ENCODE measurements at regions not wholly inside any gene's neighbourhood (a gene's known extent, or its start where the extent isn't known, plus 50 kb on each side); places are given as distances from the start of the nearest gene placed in this dataset.

DNA sequence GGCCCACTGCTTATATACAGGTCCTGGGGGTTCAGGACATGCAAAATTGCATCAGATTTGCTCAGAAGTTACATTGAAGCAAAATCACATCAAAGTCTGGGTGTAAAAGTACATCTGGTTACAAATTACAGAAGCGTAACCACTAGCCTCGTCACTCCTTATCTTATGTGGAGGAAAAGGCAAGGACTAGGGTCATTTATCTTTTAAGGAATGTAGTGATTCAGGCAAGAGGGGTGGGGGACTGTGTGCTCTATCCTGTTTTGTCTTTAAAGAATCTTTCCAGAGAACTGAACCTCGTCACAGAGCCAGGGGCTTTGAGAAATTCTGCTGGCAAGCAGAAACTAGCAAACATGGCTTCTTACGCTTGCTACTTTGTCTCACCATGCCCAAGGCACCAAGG is 61.1 kb upstream of the RAB4A start:
- DNase-seq (ENCODE audit: low spot score), result no peak

GRCh38 chr1:229210844-229211243 is 60.1 kb upstream of the RAB4A start:
- no peak for DNase-seq (ENCODE audit: low spot score)

GRCh38 chr1:229213797-229214196 is 57.1 kb upstream of the RAB4A start:
- no peak for DNase-seq (ENCODE audit: low spot score)

DNA sequence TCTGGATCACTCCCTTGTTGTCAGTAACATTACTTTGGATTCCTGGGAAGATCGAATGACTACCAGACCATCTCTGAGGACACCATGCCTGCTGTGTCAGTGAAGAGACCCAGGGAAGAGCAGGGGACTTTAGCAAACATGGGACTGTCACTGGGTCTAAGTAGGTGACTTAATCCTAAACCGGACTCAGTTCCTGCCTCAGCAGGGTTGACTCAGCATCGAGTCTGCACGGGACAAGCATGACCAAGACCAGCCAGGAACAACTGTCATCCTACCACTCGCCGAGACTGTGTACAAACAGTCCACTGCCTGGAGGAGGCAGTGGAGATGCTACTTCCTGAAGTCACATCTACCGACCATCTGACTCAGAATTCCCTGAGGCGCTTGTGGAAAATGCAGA is 53.2 kb upstream of the RAB4A start:
- DNase-seq (ENCODE audit: low spot score), result no peak

DNA sequence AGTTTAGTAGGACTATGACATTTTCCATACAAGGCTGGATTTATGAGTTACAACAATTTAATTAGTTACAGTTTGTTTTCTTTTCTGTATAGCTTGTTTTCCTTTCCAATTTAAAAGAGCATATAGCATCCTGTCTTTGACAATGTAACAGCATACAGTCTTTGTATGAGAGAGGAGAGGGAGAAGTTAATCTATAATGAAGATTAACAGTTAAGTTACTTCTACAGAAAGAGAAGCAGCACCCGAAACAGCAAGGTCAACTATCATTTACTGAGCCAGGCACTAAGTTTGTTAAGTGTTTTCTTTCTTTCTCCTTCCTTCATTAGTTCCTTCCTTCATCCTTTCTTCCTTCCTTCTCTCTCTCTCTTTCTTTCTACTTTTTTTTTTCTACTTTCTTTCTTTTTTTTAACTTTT is 52.3 kb upstream of the RAB4A start:
- DNase-seq (ENCODE audit: low spot score), result no peak

DNA sequence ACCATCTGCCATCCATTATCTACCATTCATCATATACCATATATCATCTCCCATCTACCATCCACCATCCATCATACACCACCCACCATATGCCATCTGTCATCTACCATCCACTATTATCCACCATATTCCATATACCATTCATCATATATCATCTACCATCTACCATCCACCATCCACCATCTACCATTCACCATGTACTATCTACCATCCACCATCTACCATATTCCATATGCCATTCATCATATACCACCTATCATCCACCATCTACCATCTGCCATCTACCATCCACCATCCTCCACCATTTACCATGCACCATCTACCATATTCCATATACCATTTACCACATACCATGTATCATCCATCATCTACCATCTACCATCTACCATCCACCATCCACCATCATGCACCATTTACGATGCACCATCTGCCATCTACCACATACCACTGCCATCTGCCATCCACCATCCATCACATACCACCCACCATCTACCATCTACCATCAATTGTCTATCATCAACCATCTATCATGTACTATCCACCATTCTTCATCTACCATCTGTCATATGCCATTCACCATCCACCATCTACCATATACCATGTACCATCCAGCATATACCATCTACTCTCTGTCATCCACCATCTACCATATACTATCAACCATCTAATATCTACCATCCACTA is 50.6 kb upstream of the RAB4A start:
- DNase-seq (ENCODE audit: low spot score), result no peak

DNA sequence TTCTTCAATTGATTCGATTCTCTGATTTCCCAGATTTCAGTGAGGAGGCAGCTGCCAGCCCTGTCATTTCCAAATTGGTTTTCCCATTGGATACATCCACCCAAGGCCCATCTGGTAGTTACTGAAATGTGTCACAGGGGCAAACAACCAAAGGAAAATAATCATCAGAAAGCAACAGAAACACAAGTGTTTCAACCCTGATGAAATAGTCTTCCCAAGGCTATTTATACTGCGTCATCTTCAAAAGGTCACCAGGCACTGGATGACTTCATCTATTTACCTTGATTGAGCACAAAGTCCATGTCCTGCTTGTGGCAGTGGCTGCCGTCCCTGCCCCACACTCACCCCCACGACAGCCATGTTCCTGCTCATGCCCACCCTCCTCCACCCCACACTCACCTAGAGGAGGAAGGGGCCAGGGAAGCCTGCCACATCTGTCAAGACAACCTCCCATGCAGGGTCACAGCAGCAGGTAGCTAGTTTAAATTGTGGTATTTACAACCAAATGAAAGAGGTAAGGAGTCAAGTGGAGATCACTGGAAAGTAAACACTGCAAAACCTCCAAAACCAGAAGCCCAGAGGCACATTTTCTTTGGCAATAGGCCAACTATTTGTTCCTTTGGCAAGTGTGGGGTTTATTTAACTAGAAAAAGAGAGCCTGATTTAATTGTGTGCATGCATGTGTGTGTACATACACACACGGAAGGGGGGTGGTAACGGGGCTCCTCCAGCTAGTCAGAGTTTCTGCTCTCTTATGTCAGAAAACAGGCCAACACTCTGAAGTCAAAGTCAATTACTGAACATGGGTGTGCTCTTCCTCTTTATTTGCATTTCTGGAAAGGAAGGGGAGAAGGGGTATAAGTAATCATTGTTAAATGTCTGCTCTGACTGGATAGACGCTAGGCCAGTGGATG is 49.5 kb upstream of the RAB4A start:
- no peak for DNase-seq (ENCODE audit: low spot score)
